AG04449 (cell line): ENCODE measurements at regions not wholly inside any gene's neighbourhood (a gene's known extent, or its start where the extent isn't known, plus 50 kb on each side); places are given as distances from the start of the nearest gene placed in this dataset.

ENCODE experiments used
- CTCF ChIA-PET: fragments of 350-600 bp; formaldehyde crosslinking; extraction: SDS; loops from one replicate; lab custom pipeline; 2021; ENCODE audit warnings: antibody characterized with exemption; lab: Yijun Ruan, JAX
- POLR2A ChIA-PET: fragments of 400-600, 350-600 bp; formaldehyde crosslinking; extraction: SDS; loops from one replicate; lab custom pipeline; 2020; ENCODE audit warnings: antibody characterized with exemption, inconsistent platforms; lab: Yijun Ruan, JAX
- DNase-seq: peaks from one replicate; pipeline ENCODE4 v3.0.0-alpha.2; 2010; ENCODE audit warnings: low read depth, low spot score
- H3K4me3 ChIP-seq: 2 replicates; pipeline ENCODE4 v1.5.1; 2011; ENCODE audit warnings: low read depth, mild to moderate bottlenecking, control low read depth, low read length
- CTCF ChIP-seq: IDR thresholded peaks from one replicate; pipeline ENCODE4 v1.5.1; 2011; ENCODE audit warnings: mild to moderate bottlenecking, moderate library complexity, low read length, control low read depth, inconsistent platforms; ENCODE audit not compliant: insufficient read depth; ENCODE audit errors: missing control alignments

- ChIA-PET POLR2A (no interaction called here), CTCF (interaction anchor here (1.0 to 9.2 kb wide), 11 partner anchors 15 to 386 kb away, joined by 3 to 100 read pairs (median 5); partner anchors contain the start of gene LUM)
- no peak for DNase-seq
- TF ChIP-seq CTCF: no peak
- no peak overlapping the region for H3K4me3 ChIP-seq
These were observed 148.8 kb upstream of the DCN start for GRCh38 chr12:91331371-91331770.

GRCh38 chr12:91328451-91328850, 145.8 kb upstream of the DCN start:
- ChIA-PET POLR2A (interaction anchor here (1.4 kb wide), 1 partner anchor 230 kb away, joined by 4 read pairs; no protein-coding TSS in a partner anchor), CTCF (interaction anchor here (0.7 to 9.2 kb wide), 16 partner anchors 10 to 388 kb away, joined by 3 to 100 read pairs (median 6); partner anchors contain the start of gene LUM)
- no peak for TF ChIP-seq CTCF
- no peak overlapping the region for H3K4me3 ChIP-seq
- no peak for DNase-seq

- no peak for DNase-seq
- ChIA-PET POLR2A (interaction anchor here (0.6 to 1.4 kb wide), 2 partner anchors 30 to 229 kb away, joined by 3 to 4 read pairs; no protein-coding TSS in a partner anchor), CTCF (interaction anchor here (0.9 to 9.2 kb wide), 17 partner anchors 9 to 387 kb away, joined by 3 to 100 read pairs (median 7); partner anchors contain the start of gene LUM)
- TF ChIP-seq CTCF: no peak
- H3K4me3 ChIP-seq: no peak overlapping the region
These were observed 145.3 kb upstream of the DCN start for GRCh38 chr12:91327889-91328288.

- H3K4me3 ChIP-seq: no peak overlapping the region
- ChIA-PET CTCF (interaction anchor here (0.7 to 9.2 kb wide), 32 partner anchors 8 to 386 kb away, joined by 3 to 100 read pairs (median 6); partner anchors contain the start of genes DCN and LUM), POLR2A (no interaction called here)
- no peak for TF ChIP-seq CTCF
- no peak for DNase-seq
These were observed 144.5 kb upstream of the DCN start for GRCh38 chr12:91327131-91327530.

- no peak overlapping the region for H3K4me3 ChIP-seq
- no peak for DNase-seq
- CTCF ChIA-PET: interaction anchor here (0.7 to 9.2 kb wide), 35 partner anchors 9 to 385 kb away, joined by 3 to 100 read pairs (median 5); partner anchors contain the start of genes DCN and LUM
These were observed 143.7 kb upstream of the DCN start for GRCh38 chr12:91326058-91327027.

More at GRCh38 chr12:91326058-91327027, 143.7 kb upstream of the DCN start:
- POLR2A ChIA-PET: no interaction called here
- TF ChIP-seq CTCF: peak; percentile 59
